GM18519 (cell line): ENCODE measurements at regions not wholly inside any gene's neighbourhood (a gene's known extent, or its start where the extent isn't known, plus 50 kb on each side); places are given as distances from the start of the nearest gene placed in this dataset.
"Not testable (repeated sequence)": the region's sequence is repeated elsewhere in the genome, so short reads cannot be mapped to it uniquely, and the experiment has no call there.

Experiments used
- ATAC-seq: cut with Tn5 transposase; IDR thresholded peaks from one replicate; pipeline ENCODE4 v1.9.1; 2021; ENCODE audit warnings: mild to moderate bottlenecking, moderate library complexity; ENCODE audit not compliant: unreplicated experiment, low FRiP score

DNA sequence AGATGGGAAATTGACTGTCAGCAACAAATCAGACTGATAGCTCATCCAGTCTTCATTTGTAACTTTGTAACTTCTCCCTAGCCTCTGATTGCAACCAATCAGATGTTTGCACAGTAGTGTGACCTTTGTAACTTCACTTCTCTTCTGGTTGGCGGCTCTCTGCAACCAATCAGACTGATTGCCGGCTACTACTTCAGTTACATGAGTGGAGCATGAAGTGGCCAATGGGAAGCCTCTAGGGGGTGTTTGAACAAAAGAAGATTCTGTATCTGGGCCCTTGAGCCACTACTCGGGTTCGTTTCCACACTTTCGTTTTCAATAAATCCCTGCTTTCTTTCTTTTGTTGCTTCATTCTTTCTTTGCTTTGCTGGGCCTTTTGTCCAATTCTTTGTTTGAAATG, 1285.8 kb downstream of the TECRL start:
- ATAC-seq: no peak

DNA sequence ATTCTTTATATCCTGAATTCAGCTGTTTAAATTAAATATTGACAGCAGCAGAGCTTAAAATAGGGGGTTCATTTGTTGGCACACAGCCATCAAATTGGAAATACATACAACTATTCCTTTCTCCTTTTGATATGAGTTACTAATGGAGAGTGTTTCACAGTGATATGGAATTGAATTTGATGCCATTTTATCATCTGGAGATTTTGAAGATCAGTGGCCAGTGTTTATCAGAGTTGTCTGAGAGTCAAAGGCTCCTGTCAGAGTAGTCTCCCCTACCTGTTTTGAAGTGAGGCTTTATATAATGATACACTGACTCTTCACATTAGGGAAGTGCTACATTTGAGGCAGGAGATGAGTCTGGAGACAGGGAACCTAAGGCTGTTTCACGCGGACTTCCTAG, 1286.3 kb downstream of the TECRL start:
- ATAC-seq: no peak

DNA sequence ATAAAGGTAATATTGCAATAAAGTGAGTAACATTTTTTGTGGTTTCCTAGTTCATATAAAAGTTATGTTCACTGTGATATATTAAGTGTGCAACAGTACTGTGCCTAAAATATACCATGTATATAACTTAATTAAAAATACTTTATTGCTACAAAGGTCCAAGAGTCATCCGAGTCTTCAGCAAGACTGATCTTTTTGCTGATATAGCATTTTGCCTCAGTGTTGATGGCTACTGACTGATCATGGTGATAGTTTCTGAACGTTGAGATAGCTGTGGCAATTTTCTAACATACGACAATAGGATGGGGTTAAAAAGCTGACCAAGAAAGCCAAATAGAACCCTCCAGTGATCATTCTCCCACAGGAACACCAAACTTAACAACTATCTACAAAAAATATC, 1302.7 kb downstream of the TECRL start:
- no peak for ATAC-seq

DNA sequence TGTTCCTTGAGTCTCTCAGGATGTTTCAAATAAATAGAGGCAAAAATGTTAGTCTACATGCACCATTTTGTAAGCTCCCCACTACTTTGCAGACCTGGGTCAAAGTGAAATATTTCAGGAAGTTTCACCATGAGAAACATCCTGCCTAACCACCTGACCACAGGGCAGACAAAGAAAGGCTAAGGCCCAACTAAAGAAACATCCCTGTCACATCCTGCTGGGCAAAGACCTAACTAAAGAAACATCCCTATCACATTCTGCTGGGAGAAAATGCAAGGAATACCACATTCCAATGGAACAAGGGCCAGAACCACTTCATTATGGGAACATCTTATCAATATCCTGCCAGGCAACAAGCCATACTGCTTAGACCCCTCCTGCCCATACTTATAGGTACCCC, 1303.4 kb downstream of the TECRL start:
- no peak for ATAC-seq

DNA sequence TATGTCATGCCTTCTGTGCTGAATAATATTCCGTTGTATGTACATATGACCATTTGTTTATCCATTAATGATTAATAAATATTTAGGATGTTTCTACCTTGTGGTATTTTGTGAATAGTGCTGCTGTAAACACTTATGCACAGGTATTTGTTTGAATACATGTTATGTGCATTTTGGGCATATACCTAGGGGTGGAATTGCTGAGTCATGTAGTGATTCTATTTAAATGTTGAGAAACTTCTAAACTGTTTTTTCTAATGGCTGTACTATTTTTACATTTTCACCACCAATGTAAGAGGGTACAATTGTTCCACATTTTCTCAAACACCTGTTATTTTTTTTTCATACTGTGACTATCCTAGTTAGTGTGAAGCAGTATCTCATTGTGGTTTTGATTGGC, 1318.6 kb downstream of the TECRL start:
- no peak for ATAC-seq

DNA sequence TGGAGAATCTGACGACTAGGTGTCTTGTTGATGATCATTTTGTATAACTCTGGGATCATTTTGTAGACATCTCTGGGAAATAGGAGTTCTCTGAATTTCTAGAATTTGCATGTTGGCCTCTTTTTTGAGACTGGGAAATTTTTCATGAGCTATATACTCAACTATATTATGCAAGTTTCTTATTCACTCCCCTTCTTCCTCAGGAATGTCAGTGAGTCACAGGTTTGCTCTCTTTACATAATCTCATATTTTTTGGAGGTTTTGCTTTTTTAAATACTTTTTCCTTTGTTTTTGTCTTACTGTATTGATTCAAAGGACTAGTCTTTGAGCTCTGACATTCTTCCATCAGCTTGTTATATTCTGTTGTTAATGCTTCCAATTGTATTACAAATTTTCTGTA, 1324.2 kb downstream of the TECRL start:
- ATAC-seq: no peak

DNA sequence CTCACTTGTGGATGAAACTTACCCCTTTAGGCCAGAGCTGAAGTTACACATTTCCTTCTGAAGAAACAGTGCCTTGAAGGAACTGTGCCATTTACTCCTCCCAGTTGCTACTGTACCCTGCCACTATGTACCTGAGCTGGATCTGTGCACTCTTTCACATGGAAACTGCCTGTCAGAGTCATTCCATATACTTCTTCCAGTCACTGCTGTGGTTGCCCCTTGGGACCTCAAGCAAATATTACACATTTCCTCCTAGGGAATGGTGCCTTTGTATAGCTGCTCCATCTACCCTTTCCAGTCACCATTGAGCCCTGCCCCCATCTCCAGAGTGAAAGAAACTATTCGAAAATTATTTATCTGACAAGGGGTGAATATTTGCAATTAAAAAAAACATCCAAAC, 1328.3 kb downstream of the TECRL start:
- no peak for ATAC-seq

DNA sequence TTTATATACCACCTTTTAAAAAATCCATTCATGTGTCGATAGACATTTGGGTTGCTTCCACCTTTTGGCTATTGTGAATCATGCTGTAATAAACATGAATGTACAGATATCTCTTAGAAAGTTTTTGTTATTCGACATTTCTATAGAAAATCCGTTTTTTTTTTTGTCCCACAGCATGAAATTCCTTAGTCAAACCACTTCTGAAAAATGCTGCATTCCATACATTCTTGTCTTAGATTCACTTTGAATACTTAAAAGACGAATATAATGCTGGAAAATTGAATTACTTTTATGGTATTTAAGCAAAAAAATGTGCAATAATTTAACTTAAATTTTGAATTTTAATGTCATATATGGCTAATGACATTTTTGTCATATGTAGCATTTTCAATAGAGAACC, 1345.5 kb downstream of the TECRL start:
- no peak for ATAC-seq

DNA sequence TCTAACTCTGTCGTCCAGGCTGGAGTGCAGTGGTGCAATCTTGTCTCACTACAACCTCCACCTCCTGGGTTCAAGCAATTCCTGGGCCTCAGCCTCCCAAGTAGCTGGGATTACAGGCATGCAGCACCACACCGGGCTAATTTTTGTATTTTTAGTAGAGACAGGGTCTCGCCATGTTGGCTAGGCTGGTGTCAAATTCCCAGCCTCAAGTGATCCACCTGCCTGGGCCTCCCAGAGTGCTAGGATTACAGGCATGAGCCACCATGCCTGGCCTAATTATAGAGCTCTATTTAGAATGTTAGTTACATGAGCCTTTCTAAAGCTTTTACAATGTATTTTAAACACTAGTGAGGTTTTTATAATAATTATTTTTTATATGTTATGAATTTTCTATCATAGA, 1346.4 kb downstream of the TECRL start:
- not testable (repeated sequence) for ATAC-seq

DNA sequence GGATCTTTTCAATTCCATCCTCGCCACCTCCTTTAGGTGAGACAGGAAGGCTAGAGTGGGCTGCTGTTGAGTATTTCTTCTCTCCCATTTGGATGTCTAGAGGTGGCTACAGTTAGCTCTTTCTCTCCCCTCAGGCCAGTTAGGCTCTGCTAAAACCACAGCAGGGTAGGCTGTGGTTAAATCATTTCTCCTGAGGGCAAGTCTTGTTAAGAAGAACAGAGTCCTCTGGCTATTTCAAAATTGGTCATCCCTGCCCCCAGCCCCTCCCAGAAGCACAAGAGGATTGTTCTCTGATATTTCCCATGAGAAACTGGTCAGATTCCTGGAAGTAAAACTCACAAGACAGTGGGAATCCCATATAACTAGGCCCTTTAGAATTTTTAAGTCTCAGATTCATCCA, 1359.5 kb downstream of the TECRL start:
- ATAC-seq: no peak

DNA sequence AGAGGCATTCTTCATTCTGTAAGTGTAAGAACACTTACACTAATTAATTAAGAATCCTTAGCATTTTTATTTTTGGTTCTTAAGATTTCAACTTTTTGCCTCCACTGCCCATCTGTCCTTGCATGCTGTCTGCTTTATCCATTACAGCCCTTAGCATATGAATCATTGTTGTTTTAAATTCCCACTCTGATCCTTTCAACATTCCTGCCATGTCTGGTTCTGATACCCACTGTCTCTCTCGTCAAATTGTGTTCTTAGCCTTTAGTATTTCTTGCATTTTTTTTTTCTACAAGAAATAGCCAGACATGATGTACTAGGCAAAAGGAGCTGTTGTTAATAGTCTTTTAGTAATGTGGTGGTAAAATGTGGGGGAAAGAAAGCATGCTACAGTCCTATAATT, 1360.0 kb downstream of the TECRL start:
- no peak for ATAC-seq

DNA sequence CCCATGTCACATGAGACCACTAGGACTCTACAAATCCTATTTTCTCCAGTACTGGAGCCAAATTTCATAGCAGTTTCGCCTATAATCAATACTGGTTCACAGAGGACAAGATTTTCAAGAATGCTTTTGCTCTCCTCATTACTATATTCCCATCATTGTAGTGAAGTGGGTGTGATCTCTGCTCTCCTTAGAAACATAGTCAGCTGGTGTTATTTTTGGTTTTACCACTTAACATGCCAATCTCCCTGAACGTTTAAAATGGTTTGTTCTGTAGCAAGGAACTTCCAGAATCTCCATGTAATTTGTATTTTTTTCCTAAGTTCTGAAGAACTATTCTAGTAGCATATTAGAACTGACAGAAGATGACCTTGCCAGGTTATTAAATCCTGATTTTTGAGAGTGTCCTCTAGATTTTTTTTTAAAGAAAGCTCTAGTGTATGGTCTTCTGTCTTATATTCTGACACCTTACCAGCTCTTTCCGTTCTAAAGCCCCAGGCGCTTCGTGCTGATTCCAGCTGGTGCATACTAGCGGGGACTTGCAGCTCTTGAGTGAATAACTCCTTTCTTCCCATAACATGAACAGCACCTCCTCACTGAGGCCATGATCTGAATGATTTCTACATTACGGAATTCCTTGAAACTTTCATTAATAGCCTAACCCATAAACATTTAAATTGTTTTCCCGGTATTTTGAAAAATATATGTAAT, 1372.9 kb downstream of the TECRL start:
- ATAC-seq: no peak

DNA sequence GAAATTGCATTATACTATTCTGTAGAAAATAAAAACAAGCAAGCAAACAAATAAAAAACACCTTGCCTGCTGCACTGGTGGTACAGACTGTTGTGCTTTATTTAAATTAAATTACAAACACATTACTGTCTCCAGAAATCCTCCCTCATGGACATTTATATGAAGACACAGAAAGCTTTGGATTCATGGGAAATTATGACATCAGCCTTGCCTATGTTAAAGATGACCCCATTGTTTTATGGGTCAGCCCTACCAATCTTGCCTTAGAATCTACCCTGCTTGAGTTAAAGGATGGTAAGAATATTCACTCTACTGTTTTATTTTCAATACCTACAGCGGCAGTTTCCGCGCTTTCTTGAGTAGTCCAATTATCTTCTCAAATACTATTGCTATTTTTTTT, 1379.9 kb downstream of the TECRL start:
- no peak for ATAC-seq

DNA sequence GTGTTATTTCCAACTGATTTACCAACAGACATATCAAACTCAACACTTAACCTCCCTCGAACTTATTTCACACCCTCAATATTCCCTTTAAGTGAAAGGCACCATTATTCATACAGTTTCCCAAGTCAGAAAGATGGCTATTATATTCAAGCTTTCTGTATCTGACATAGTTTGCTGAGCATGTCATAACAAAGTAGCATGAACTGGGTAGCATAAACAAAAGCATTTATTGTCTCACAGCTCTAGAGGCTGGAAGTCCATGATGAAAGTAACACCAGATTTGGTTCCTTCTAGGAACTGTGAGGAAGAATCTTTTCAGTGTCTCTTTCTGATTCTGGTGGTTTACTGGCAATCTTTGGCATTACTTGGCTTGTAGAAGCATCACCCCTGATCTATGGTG, 1388.6 kb downstream of the TECRL start:
- ATAC-seq: no peak

DNA sequence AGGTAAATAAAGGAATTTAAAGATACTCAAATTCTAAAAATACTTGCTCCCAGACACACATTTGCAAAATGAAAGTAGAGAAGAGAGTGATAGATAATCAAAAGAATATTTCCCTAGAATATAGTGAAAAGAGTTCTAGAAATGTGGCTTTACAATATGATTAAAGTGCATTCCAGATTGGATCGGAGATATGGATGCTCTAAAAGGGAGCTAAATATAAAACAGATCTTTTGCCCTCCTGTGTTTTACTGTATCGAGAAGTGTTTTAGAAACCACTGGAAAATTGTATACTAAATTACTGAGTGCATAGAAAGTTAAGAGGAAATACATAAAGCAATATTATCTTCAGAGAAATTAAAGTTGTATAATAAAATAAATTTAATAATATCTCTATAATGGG, 1392.0 kb downstream of the TECRL start:
- no peak for ATAC-seq

DNA sequence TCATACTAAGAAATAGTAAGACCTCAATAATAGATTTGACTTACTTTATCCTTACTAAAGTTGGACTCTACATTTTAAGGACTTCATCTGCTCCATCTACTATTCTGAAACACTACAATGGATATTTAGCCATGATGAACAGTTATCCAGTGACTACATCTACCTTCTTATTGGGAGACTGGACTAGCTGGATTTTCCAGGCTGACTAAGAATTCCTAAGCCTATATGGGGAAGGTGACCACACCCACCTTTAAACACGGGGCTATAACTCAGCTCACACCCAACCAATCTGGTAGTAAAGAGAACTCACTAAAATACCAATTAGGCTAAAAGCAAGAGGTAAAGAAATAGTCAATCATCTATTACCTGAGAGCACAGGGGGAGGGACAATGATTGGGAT, 1438.4 kb downstream of the TECRL start:
- ATAC-seq: no peak

DNA sequence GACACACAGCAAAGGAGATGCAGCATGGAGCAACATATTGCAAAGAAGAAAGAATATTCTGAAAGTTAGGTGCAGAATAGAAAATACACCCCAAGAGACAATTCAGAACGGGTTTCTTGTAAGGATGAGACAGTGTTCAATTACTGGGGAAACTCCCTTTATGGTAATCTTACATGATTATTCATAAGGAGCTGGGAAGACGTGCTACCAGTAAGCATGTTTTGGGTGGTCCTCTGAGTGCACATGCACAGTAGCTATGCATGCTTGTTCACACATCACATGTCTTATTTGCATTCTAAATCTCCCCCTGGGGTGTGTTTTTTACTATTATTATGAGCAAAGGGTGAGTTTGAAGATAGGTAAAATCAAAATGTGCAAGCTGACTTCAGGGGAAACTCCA, 1448.8 kb downstream of the TECRL start:
- no peak for ATAC-seq

DNA sequence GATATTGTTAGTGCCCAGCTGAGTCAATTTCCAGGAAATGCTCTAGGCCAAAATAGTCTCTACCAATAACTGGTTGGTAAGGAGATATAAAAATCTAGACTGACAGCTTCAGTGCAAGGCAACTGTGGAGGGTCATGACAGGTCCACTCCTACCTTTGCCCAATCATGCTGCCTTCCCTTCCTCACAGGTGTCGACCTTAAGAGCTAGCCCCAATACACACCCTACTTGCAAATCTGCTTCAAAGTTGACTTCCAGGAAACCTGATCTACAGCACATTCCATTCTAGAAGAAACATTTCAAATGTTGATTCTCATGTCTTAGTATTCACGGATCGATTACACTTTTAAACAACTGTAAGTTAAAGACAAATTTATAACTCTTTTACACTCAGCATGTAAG, 1455.5 kb downstream of the TECRL start:
- ATAC-seq: no peak

DNA sequence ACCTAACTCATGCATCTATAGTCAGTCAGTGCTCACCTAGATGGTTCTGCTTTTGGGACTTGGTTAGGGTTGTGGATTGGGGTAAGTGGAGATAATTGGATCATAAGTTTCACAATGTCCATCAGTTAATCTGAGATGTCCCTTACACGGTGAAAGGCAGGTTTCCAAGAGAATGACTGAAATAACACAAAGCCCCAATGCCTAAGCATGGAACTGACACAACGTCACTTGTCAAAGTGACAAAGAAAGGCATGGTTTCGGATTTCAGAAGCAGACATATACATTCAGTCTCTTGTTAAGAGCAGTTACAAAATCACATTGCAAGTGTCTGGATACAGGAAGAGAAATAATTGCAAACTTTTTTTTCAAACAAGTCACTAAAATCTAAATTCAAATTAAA, 1456.9 kb downstream of the TECRL start:
- ATAC-seq: no peak

DNA sequence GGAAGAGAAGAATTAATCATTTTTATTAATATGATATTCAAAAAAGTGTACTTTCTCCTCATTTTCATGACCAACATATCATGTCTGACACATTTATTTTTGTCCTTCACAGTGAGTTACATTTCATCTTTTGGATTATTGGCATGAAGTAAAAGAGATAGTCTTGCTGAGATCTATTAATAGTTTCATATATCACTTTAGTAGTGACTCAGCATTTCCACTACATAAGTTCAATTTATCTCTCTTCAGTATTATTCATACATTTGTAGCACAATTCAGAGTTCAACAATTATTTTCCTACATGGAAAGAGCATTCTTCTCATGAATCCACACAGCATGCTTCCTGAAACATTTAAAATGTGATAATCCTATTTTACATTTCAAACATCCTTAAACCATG, 1461.1 kb downstream of the TECRL start:
- no peak for ATAC-seq

DNA sequence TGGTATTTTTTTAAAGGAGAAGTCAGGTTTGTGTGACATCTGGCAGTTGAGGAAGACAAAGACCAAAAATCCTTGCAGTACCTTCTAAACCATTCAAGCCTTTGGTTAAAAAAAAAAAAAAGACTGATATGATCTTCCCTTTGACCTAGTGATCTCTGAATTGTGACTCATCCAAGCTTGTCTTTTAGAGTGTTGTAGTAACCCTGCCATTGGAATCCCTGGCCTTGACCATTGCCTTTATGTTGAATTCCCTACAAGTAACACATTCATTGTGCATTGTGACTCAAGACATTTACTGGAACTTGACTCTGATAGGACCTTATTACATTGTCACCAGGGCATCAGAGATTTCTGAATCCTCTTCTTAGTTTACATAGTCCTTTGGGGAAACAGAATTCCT, 1469.0 kb downstream of the TECRL start:
- no peak for ATAC-seq

DNA sequence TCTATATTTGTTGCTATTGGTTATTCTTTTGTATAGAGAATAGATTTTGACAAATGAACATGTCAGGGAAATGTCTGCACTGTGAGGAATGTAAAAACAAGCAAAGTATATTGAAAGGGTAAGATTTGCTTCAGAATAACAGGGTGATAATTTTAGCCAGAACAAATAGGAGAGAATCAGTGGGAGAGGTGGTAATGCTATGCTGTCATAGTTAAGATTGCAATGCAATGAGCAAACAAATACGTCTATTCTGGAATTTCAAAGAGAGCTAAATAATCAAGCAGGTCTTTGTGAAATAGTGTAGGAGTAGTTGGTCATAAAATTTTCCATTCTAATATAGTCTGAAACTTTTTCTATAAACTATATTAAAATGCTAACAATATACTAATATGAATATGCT, 1478.4 kb downstream of the TECRL start:
- no peak for ATAC-seq

DNA sequence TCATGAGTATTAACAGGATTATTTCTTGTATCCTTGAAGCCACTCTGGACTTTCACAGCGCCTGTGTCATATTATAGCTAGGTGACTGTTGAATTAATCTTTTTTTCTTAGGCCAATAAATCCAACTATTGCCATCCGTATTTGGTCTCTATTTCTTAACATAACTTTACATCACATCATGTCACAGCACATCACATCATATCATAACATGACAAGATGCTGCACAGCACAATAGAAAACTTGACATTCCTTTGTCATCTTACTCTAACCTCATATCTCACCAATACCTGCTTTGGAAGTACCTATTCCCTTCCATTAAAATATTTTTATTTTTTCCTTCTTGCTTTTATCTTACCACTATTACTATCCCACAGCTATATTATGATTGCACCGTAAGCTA, 1480.8 kb downstream of the TECRL start:
- ATAC-seq: no peak
